Uterus (tissue), 2 donors: ENCODE measurements at regions not wholly inside any gene's neighbourhood (a gene's known extent, or its start where the extent isn't known, plus 50 kb on each side); places are given as distances from the start of the nearest gene placed in this dataset.

Experiments
- POLR2A ChIP-seq, 2 donors: fragments of 450-650 bp; IDR thresholded peaks; one replicate each; pipeline ENCODE4 v1.6.1; 2016; ENCODE audit warnings: antibody characterized with exemption in 2 of 2, mild to moderate bottlenecking in 1 of 2, moderate library complexity in 1 of 2
- TF ChIP-seq, protein P1 (sequence below), 4 experiments: fragments of 200-600 bp in 2 of 4; fragments of 450-650 bp in 2 of 4; sonication (generic) in 2 of 4; IDR thresholded peaks; one replicate each; pipeline ENCODE4 v1.5.1; 2016 to 2019; ENCODE audit warnings: antibody characterized with exemption in 4 of 4, mild to moderate bottlenecking in 2 of 4, moderate library complexity in 1 of 4

- TF ChIP-seq, protein P1, sequence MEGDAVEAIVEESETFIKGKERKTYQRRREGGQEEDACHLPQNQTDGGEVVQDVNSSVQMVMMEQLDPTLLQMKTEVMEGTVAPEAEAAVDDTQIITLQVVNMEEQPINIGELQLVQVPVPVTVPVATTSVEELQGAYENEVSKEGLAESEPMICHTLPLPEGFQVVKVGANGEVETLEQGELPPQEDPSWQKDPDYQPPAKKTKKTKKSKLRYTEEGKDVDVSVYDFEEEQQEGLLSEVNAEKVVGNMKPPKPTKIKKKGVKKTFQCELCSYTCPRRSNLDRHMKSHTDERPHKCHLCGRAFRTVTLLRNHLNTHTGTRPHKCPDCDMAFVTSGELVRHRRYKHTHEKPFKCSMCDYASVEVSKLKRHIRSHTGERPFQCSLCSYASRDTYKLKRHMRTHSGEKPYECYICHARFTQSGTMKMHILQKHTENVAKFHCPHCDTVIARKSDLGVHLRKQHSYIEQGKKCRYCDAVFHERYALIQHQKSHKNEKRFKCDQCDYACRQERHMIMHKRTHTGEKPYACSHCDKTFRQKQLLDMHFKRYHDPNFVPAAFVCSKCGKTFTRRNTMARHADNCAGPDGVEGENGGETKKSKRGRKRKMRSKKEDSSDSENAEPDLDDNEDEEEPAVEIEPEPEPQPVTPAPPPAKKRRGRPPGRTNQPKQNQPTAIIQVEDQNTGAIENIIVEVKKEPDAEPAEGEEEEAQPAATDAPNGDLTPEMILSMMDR (IDR thresholded peaks at IDR 0.05), result no peak
- TF ChIP-seq POLR2A (IDR thresholded peaks at IDR 0.05), result no peak
Measured at GRCh38 chr5:96189987-96190386, 228.3 kb upstream of the ELL2 start.
